Activated CD8-positive, alpha-beta T cell treated with anti-CD3 and anti-CD28 coated beads for 36 hours (primary cell): ENCODE measurements at regions not wholly inside any gene's neighbourhood (a gene's known extent, or its start where the extent isn't known, plus 50 kb on each side); places are given as distances from the start of the nearest gene placed in this dataset.

Source experiments
- ATAC-seq: fragments of 200-7000 bp; cut with Tn5 transposase; one replicate; pipeline ENCODE4 v1.10.0; 2021; ENCODE audit warnings: mild to moderate bottlenecking, moderate library complexity
- CTCF ChIA-PET: fragments of 350-600 bp; sonication (Branson Sonifier 250); formaldehyde crosslinking; loops from one replicate; lab custom pipeline; 2021; ENCODE audit warnings: antibody characterized with exemption; lab: Charles Lee
- POLR2A ChIA-PET: fragments of 350-600 bp; sonication (Branson Sonifier 250); formaldehyde crosslinking; loops from one replicate; lab custom pipeline; 2021; ENCODE audit warnings: antibody characterized with exemption; lab: Charles Lee
- DNase-seq: peaks from one replicate; pipeline ENCODE4 v3.0.0-alpha.2; 2020
- H3K27ac Mint-ChIP-seq: one replicate; pipeline ENCODE4 v1.8.0; 2021; ENCODE audit warnings: mild to moderate bottlenecking, mixed read lengths
- H3K27me3 Mint-ChIP-seq: one replicate; pipeline ENCODE4 v1.8.0; 2021; ENCODE audit warnings: mixed read lengths
- H3K36me3 Mint-ChIP-seq: one replicate; pipeline ENCODE4 v1.8.0; 2021; ENCODE audit warnings: low read depth, mixed read lengths
- H3K4me1 Mint-ChIP-seq: one replicate; pipeline ENCODE4 v1.8.0; 2021; ENCODE audit warnings: low read depth, mixed read lengths
- H3K4me3 Mint-ChIP-seq: one replicate; pipeline ENCODE4 v1.8.0; 2021; ENCODE audit warnings: mild to moderate bottlenecking, moderate library complexity, mixed read lengths
- H3K9me3 Mint-ChIP-seq: one replicate; pipeline ENCODE4 v1.8.0; 2021; ENCODE audit warnings: mixed read lengths
- CTCF ChIP-seq: fragments of 200-600 bp; IDR thresholded peaks from one replicate; pipeline ENCODE4 v1.8.0; 2022; ENCODE audit warnings: antibody characterized with exemption, mild to moderate bottlenecking
- intact Hi-C: fragments of 100-400 bp; cut with micrococcal nuclease; formaldehyde crosslinking; loops from one replicate; pipeline ENCODE4 v1.10.0; 2022

- H3K4me3 Mint-ChIP-seq = no peak overlapping the region
- POLR2A ChIA-PET = no interaction called here
- no peaks in the 10 kb centered on the region for H3K4me1 Mint-ChIP-seq
- TF ChIP-seq CTCF = no peak
- no peak overlapping the region for H3K27ac Mint-ChIP-seq
- ATAC-seq = no peak
- intact Hi-C loops = no loop called here
- DNase-seq = no peak
- CTCF ChIA-PET = interaction anchor here (0.5 kb wide), 1 partner anchor 843 kb away, joined by 3 read pairs; no protein-coding TSS in a partner anchor
- H3K36me3 Mint-ChIP-seq = no peaks in the 10 kb centered on the region
- peaks cover 8% of the 10 kb centered on the region for H3K27me3 Mint-ChIP-seq
- H3K9me3 Mint-ChIP-seq = no peaks in the 10 kb centered on the region
Measured at GRCh38 chr22:48889209-48889830, 938.4 kb downstream of the BRD1 start.

- no peak for ATAC-seq
- Mint-ChIP-seq H3K4me1 (no peaks in the 10 kb centered on the region), H3K27me3 (peaks cover 8% of the 10 kb centered on the region), H3K27ac (no peak overlapping the region), H3K4me3 (no peak overlapping the region), H3K9me3 (no peaks in the 10 kb centered on the region), H3K36me3 (no peaks in the 10 kb centered on the region)
- ChIA-PET POLR2A (no interaction called here), CTCF (no interaction called here)
- intact Hi-C loops = no loop called here
- DNase-seq = no peak
- TF ChIP-seq CTCF = no peak
Measured at GRCh38 chr22:48888466-48889208, 939.0 kb downstream of the BRD1 start.

- Mint-ChIP-seq H3K27ac (no peak overlapping the region), H3K4me3 (no peak overlapping the region), H3K36me3 (no peaks in the 10 kb centered on the region), H3K4me1 (no peaks in the 10 kb centered on the region), H3K9me3 (no peaks in the 10 kb centered on the region), H3K27me3 (peaks cover 4% of the 10 kb centered on the region)
- CTCF ChIA-PET = no interaction called here
- intact Hi-C loops = no loop called here
- DNase-seq = no peak
- POLR2A ChIA-PET = no interaction called here
- TF ChIP-seq CTCF = no peak
- ATAC-seq = no peak
Measured at GRCh38 chr22:48887394-48888332, 940.0 kb downstream of the BRD1 start.

- Mint-ChIP-seq H3K27ac (no peak overlapping the region), H3K4me1 (no peaks in the 10 kb centered on the region), H3K9me3 (no peaks in the 10 kb centered on the region), H3K36me3 (no peaks in the 10 kb centered on the region), H3K4me3 (no peak overlapping the region), H3K27me3 (no peaks in the 10 kb centered on the region)
- intact Hi-C loops = no loop called here
- no peak for DNase-seq
- ATAC-seq = no peak
- POLR2A ChIA-PET = no interaction called here
- no peak for TF ChIP-seq CTCF
- CTCF ChIA-PET = no interaction called here
Measured at GRCh38 chr22:48886604-48887393, 940.9 kb downstream of the BRD1 start.
